Panc1 (cell line): ENCODE measurements at regions not wholly inside any gene's neighbourhood (a gene's known extent, or its start where the extent isn't known, plus 50 kb on each side); places are given as distances from the start of the nearest gene placed in this dataset.

Experiments used
- CTCF ChIP-seq: fragments of 450-650 bp; IDR thresholded peaks from 2 replicates; pipeline ENCODE4 v1.5.1; 2017; ENCODE audit warnings: mild to moderate bottlenecking
- POLR2AphosphoS5 ChIP-seq: IDR thresholded peaks from 2 replicates; pipeline ENCODE4 v1.6.1; 2012; ENCODE audit warnings: mild to moderate bottlenecking, low read depth, low read length, moderate library complexity
- REST ChIP-seq, 2 experiments: IDR thresholded peaks; 2 replicates each; pipeline ENCODE4 v1.6.1; 2011 to 2012; ENCODE audit warnings: low read depth in 2 of 2, control low read depth in 1 of 2, low read length in 1 of 2, mild to moderate bottlenecking in 1 of 2, moderate library complexity in 1 of 2; ENCODE audit not compliant: insufficient read depth in 1 of 2
- TCF7L2 ChIP-seq: IDR thresholded peaks from 2 replicates; pipeline ENCODE4 v1.6.1; 2011; ENCODE audit warnings: mild to moderate bottlenecking, low read depth, low read length, inconsistent platforms

GRCh38 chr1:182259229-182259872 is 132.2 kb downstream of the GLUL start:
- no peak for TF ChIP-seq CTCF
- no peak for TF ChIP-seq REST (IDR thresholded peaks at IDR 0.05; ENCODE audit: insufficient read depth in 1 of 2, low read depth in 2 of 2, low read length in 1 of 2)
- TF ChIP-seq POLR2AphosphoS5, result no peak
- no peak for TF ChIP-seq TCF7L2
